SK-N-SH (cell line): ENCODE measurements at regions not wholly inside any gene's neighbourhood (a gene's known extent, or its start where the extent isn't known, plus 50 kb on each side); places are given as distances from the start of the nearest gene placed in this dataset.

Experiments
- CTCF ChIA-PET: fragments of 300-600, 350-600 bp; formaldehyde crosslinking; extraction: SDS; loops from one replicate; lab custom pipeline; 2021; lab: Yijun Ruan, JAX
- POLR2A ChIA-PET: fragments of 350-600 bp; sonication (Branson Sonifier 250); formaldehyde crosslinking; extraction: SDS; loops from one replicate; lab custom pipeline; 2020; ENCODE audit warnings: antibody characterized with exemption, inconsistent platforms; lab: Yijun Ruan, JAX
- DNase-seq: peaks from one replicate; pipeline ENCODE4 v3.0.0; 2012
- H2AFZ ChIP-seq: fragments of 200-600 bp; sonication (generic); 2 replicates; pipeline ENCODE4 v1.8.1; 2016; ENCODE audit warnings: antibody characterized with exemption, mild to moderate bottlenecking, low read depth
- H3F3A ChIP-seq: fragments of 200-600 bp; sonication (generic); replicated peaks from 2 replicates; pipeline ENCODE3; 2016; ENCODE audit warnings: antibody characterized with exemption, mild to moderate bottlenecking; ENCODE audit not compliant: insufficient read depth
- H3K27ac ChIP-seq, 2 experiments: fragments of 200-500 bp in 1 of 2; fragments of 200-600 bp in 1 of 2; sonication (Bioruptor generic) in 1 of 2; sonication (generic), shearing (Covaris generic) in 1 of 2; 2 replicates each; pipeline versions ENCODE4 v1.5.1 to v1.6.1; 2014 to 2016; ENCODE audit warnings: low read depth in 2 of 2, inconsistent platforms in 1 of 2, low read length in 1 of 2, mild to moderate bottlenecking in 1 of 2, mixed read lengths in 1 of 2
- H3K27me3 ChIP-seq: fragments of 200-600 bp; sonication (generic), shearing (Covaris generic); 2 replicates; pipeline ENCODE4 v1.6.1; 2016; ENCODE audit warnings: mixed run types; ENCODE audit not compliant: insufficient read depth
- H3K36me3 ChIP-seq, 2 experiments: fragments of 200-500 bp in 1 of 2; fragments of 200-600 bp in 1 of 2; sonication (Bioruptor generic) in 1 of 2; sonication (generic) in 1 of 2; replicated peaks in 1 of 2; 2 replicates each; pipeline versions ENCODE3 to v1.5.1; 2014 to 2016; ENCODE audit warnings: low read length in 1 of 2, mild to moderate bottlenecking in 1 of 2; ENCODE audit not compliant: insufficient read depth in 2 of 2, control insufficient read depth in 1 of 2
- H3K4me1 ChIP-seq, 2 experiments: fragments of 200-500 bp in 1 of 2; fragments of 200-600 bp in 1 of 2; sonication (Bioruptor generic) in 1 of 2; sonication (generic), shearing (Covaris generic) in 1 of 2; 2 replicates each; pipeline versions ENCODE4 v1.5.1 to v1.6.1; 2014 to 2016; ENCODE audit warnings: low read depth in 1 of 2, low read length in 1 of 2, mixed run types in 1 of 2; ENCODE audit not compliant: insufficient read depth in 2 of 2, control insufficient read depth in 1 of 2
- H3K4me2 ChIP-seq: fragments of 200-600 bp; sonication (generic), shearing (Covaris generic); 2 replicates; pipeline ENCODE4 v1.6.1; 2017; ENCODE audit warnings: mixed run types
- H3K4me3 ChIP-seq, 2 experiments: fragments of 200-500 bp in 1 of 2; fragments of 200-600 bp in 1 of 2; sonication (Bioruptor generic) in 1 of 2; sonication (generic), shearing (Covaris generic) in 1 of 2; 2 replicates each; pipeline versions ENCODE4 v1.5.1 to v1.8.1; 2014 to 2016; ENCODE audit warnings: low read depth in 2 of 2, inconsistent platforms in 1 of 2, low read length in 1 of 2, mild to moderate bottlenecking in 1 of 2, mixed read lengths in 1 of 2, moderate library complexity in 1 of 2
- H3K79me2 ChIP-seq: fragments of 200-600 bp; sonication (generic); 2 replicates; pipeline ENCODE4 v1.8.1; 2017; ENCODE audit warnings: mild to moderate bottlenecking; ENCODE audit not compliant: insufficient read depth
- H3K9ac ChIP-seq: fragments of 200-600 bp; sonication (generic); 2 replicates; pipeline ENCODE4 v1.6.1; 2017; ENCODE audit warnings: mixed run types
- H3K9me2 ChIP-seq: fragments of 200-600 bp; sonication (generic); 2 replicates; pipeline ENCODE4 v1.6.1; 2017; ENCODE audit warnings: mixed run types
- H3K9me3 ChIP-seq: fragments of 200-600 bp; sonication (generic); 2 replicates; pipeline ENCODE4 v1.6.1; 2017; ENCODE audit warnings: mixed run types, mild to moderate bottlenecking, moderate library complexity
- H4K20me1 ChIP-seq: fragments of 200-600 bp; sonication (generic); 2 replicates; pipeline ENCODE4 v1.6.1; 2017; ENCODE audit warnings: mild to moderate bottlenecking, mixed run types; ENCODE audit not compliant: insufficient read depth
- CHD2 ChIP-seq: fragments of 150-350 bp; IDR thresholded peaks from 2 replicates; pipeline ENCODE4 v1.6.1; 2018; ENCODE audit warnings: low read length; ENCODE audit not compliant: partially characterized antibody
- EP300 ChIP-seq, 2 experiments: IDR thresholded peaks; 2 replicates each; pipeline versions ENCODE4 v1.4.0 to v1.6.1; 2012; ENCODE audit warnings: borderline replicate concordance in 1 of 2, low read depth in 1 of 2, low read length in 1 of 2
- MEF2A ChIP-seq: IDR thresholded peaks from 2 replicates; pipeline ENCODE4 v1.4.0; 2012; ENCODE audit warnings: low read depth, borderline replicate concordance
- POLR2AphosphoS5 ChIP-seq: IDR thresholded peaks from 2 replicates; pipeline ENCODE4 v1.6.1; 2012; ENCODE audit warnings: low read depth, low read length
- RCOR1 ChIP-seq: fragments of 150-350 bp; IDR thresholded peaks from 2 replicates; pipeline ENCODE4 v1.6.1; 2017; ENCODE audit warnings: antibody characterized with exemption, low read length
- RFX5 ChIP-seq: IDR thresholded peaks from 2 replicates; pipeline ENCODE4 v1.6.1; 2012; ENCODE audit warnings: mild to moderate bottlenecking, improper control_type of control experiment, low read length
- SIN3A ChIP-seq: IDR thresholded peaks from 2 replicates; pipeline ENCODE4 v1.6.1; 2012; ENCODE audit warnings: low read depth, mild to moderate bottlenecking, low read length, moderate library complexity, borderline replicate concordance
- WGBS: methylation state at CpG from one replicate; pipeline ENCODE4 v1.1.6; 2017; ENCODE audit warnings: low lambda C conversion rate; 5-methylcytosine and 5-hydroxymethylcytosine counted together
- TF ChIP-seq, protein P1 (sequence below): IDR thresholded peaks from 2 replicates; pipeline ENCODE4 v1.4.0; 2012; ENCODE audit warnings: low read depth, borderline replicate concordance
- TF ChIP-seq, protein P2 (sequence below): fragments of 150-350 bp; IDR thresholded peaks from 2 replicates; pipeline ENCODE4 v1.6.1; 2017; ENCODE audit warnings: antibody characterized with exemption, low read length, low read depth, borderline replicate concordance
- TF ChIP-seq, protein P3 (sequence below): IDR thresholded peaks from 2 replicates; pipeline ENCODE4 v1.6.1; 2012; ENCODE audit warnings: mild to moderate bottlenecking, low read depth, low read length, moderate library complexity
- TF ChIP-seq, protein P4 (sequence below): IDR thresholded peaks from 2 replicates; pipeline ENCODE4 v1.4.0; 2012; ENCODE audit warnings: low read depth

DNA sequence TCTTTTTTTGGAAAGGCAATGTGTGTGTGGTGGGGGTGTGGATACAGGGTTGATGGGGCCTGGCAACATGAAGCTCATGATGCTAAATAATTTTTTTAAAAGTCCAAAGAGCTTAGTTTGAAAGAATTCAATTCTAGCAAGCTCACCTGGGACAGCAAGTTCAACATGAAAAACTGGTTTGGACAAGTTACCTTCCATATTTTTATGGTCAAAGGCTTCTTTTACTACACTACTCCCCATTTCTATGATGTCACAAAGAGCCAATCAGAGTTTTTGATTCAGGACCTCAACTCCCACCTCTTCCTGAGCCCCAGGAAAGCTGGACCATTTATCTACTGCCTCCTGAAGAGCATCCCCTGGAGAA lies 66.1 kb upstream of the CTNNBL1 start:
- Histone ChIP-seq H3K9me3 (no peaks in the 10 kb centered on the region), H3F3A (no peaks in the 10 kb centered on the region), H3K9ac (no peak overlapping the region), H3K36me3 (no peaks in the 10 kb centered on the region), H3K4me3 (no peak overlapping the region), H3K9me2 (no peaks in the 10 kb centered on the region), H3K79me2 (no peaks in the 10 kb centered on the region), H2AFZ (no peak overlapping the region), H3K4me2 (no peak overlapping the region), H3K4me1 (peaks cover 0 to 14% of the 10 kb centered on the region in 2 experiments; a peak in 2 of 4 replicates), H4K20me1 (no peaks in the 10 kb centered on the region), H3K27ac (no peak overlapping the region), H3K27me3 (peaks cover 8% of the 10 kb centered on the region; the same call in 1 of the 2 replicates)
- no peak for DNase-seq
- ChIA-PET CTCF (interaction anchor here (2.4 to 3.2 kb wide), 2 partner anchors 12 to 63 kb away, joined by 9 to 17 read pairs; no protein-coding TSS in a partner anchor), POLR2A (no interaction called here)
- TF ChIP-seq, protein P1, sequence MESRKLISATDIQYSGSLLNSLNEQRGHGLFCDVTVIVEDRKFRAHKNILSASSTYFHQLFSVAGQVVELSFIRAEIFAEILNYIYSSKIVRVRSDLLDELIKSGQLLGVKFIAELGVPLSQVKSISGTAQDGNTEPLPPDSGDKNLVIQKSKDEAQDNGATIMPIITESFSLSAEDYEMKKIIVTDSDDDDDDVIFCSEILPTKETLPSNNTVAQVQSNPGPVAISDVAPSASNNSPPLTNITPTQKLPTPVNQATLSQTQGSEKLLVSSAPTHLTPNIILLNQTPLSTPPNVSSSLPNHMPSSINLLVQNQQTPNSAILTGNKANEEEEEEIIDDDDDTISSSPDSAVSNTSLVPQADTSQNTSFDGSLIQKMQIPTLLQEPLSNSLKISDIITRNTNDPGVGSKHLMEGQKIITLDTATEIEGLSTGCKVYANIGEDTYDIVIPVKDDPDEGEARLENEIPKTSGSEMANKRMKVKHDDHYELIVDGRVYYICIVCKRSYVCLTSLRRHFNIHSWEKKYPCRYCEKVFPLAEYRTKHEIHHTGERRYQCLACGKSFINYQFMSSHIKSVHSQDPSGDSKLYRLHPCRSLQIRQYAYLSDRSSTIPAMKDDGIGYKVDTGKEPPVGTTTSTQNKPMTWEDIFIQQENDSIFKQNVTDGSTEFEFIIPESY, result no peak
- TF ChIP-seq POLR2AphosphoS5, result no peak
- TF ChIP-seq RFX5, result no peak
- no peak for TF ChIP-seq SIN3A
- TF ChIP-seq, protein P2, sequence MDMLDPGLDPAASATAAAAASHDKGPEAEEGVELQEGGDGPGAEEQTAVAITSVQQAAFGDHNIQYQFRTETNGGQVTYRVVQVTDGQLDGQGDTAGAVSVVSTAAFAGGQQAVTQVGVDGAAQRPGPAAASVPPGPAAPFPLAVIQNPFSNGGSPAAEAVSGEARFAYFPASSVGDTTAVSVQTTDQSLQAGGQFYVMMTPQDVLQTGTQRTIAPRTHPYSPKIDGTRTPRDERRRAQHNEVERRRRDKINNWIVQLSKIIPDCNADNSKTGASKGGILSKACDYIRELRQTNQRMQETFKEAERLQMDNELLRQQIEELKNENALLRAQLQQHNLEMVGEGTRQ, result no peak
- no peak for TF ChIP-seq MEF2A
- TF ChIP-seq, protein P3, sequence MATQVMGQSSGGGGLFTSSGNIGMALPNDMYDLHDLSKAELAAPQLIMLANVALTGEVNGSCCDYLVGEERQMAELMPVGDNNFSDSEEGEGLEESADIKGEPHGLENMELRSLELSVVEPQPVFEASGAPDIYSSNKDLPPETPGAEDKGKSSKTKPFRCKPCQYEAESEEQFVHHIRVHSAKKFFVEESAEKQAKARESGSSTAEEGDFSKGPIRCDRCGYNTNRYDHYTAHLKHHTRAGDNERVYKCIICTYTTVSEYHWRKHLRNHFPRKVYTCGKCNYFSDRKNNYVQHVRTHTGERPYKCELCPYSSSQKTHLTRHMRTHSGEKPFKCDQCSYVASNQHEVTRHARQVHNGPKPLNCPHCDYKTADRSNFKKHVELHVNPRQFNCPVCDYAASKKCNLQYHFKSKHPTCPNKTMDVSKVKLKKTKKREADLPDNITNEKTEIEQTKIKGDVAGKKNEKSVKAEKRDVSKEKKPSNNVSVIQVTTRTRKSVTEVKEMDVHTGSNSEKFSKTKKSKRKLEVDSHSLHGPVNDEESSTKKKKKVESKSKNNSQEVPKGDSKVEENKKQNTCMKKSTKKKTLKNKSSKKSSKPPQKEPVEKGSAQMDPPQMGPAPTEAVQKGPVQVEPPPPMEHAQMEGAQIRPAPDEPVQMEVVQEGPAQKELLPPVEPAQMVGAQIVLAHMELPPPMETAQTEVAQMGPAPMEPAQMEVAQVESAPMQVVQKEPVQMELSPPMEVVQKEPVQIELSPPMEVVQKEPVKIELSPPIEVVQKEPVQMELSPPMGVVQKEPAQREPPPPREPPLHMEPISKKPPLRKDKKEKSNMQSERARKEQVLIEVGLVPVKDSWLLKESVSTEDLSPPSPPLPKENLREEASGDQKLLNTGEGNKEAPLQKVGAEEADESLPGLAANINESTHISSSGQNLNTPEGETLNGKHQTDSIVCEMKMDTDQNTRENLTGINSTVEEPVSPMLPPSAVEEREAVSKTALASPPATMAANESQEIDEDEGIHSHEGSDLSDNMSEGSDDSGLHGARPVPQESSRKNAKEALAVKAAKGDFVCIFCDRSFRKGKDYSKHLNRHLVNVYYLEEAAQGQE, result no peak

DNA sequence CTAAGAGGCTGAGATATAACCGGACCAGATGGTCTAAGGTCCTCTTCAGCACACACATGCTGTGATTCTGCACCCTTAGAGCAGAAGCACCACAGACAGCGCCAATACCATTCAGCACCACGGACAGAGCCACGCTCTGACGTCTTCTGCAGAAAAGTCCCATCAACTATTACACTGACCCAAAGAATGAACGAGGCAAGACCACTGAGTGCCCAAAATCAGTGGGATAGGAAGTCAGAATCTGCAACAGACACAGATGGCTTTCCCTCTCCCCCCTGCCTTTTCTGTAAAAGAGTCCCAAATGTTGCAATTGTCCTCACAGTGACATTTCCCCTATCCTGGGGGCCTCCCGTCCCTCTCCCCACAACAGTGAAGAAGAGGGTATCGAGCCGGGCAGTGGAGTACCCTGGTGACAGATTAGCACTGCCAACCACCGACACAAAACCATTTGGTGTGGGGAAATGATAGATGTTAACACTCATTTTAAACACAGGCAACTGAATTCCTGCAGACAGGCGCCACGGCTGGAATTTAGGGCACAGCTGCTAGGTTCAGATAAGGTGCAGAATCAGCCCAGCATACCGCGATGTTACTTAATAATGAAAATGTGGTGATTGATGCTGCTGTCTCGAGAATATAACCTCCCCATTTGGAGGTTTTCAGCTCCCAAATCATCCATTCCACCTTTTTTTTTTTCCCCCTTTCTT lies 66.6 kb upstream of the CTNNBL1 start:
- 10% methylated on average over 14 of the region's 15 CpGs for WGBS
- H3K9me2 ChIP-seq, result no peaks in the 10 kb centered on the region
- CTCF ChIA-PET, result interaction anchor here (2.4 to 3.2 kb wide), 2 partner anchors 11 to 62 kb away, joined by 9 to 17 read pairs; no protein-coding TSS in a partner anchor
- POLR2A ChIA-PET, result no interaction called here
- no peak overlapping the region; a peak in 1 of 4 replicates for H3K27ac ChIP-seq
- H3F3A ChIP-seq, result no peaks in the 10 kb centered on the region
- no peaks in the 10 kb centered on the region for H3K36me3 ChIP-seq
- peaks cover 0 to 14% of the 10 kb centered on the region in 2 experiments; a peak in 2 of 4 replicates for H3K4me1 ChIP-seq
- H3K9me3 ChIP-seq, result no peaks in the 10 kb centered on the region
- DNase-seq, result no peak
- TF ChIP-seq, protein P2, result no peak
- TF ChIP-seq POLR2AphosphoS5 (no peak), CHD2 (no peak), EP300 (IDR thresholded peaks at IDR 0.05; ENCODE audit: borderline replicate concordance in 1 of 2, low read depth in 1 of 2, low read length in 1 of 2) (0 out of 4 replicates have a peak, but pooled peaks of 1 of the 2 experiments have one; percentile 24), RCOR1 (peak; percentile 84)
- TF ChIP-seq, protein P3, result peak; percentile 100
- TF ChIP-seq, protein P4, sequence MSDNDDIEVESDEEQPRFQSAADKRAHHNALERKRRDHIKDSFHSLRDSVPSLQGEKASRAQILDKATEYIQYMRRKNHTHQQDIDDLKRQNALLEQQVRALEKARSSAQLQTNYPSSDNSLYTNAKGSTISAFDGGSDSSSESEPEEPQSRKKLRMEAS, result no peak
- TF ChIP-seq, all 33 proteins: peak for 3
- H4K20me1 ChIP-seq, result no peaks in the 10 kb centered on the region
- H3K4me3 ChIP-seq, result no peak overlapping the region
- no peaks in the 10 kb centered on the region for H3K79me2 ChIP-seq
- no peak overlapping the region for H3K9ac ChIP-seq
- no peak overlapping the region for H2AFZ ChIP-seq
- no peak overlapping the region for H3K4me2 ChIP-seq
- peaks cover 8% of the 10 kb centered on the region; the same call in 1 of the 2 replicates for H3K27me3 ChIP-seq
